Skeletal muscle cell (primary cell): ENCODE measurements at regions not wholly inside any gene's neighbourhood (a gene's known extent, or its start where the extent isn't known, plus 50 kb on each side); places are given as distances from the start of the nearest gene placed in this dataset.
"Not testable (repeated sequence)": the region's sequence is repeated elsewhere in the genome, so short reads cannot be mapped to it uniquely, and the experiment has no call there.

Source experiments
- DNase-seq: peaks from one replicate; pipeline ENCODE4 v3.0.0-alpha.2; 2010; ENCODE audit warnings: low read depth
- H3K4me3 ChIP-seq: 2 replicates; pipeline ENCODE4 v1.5.1; 2011; ENCODE audit warnings: low read depth, mild to moderate bottlenecking, control low read depth, low read length, moderate library complexity

GRCh38 chr3:87653138-87653537 is 376.8 kb upstream of the POU1F1 start:
- H3K4me3 ChIP-seq, DNase-seq: not testable (repeated sequence)

- no peak for DNase-seq
Observed at GRCh38 chr3:87634426-87634825, 358.0 kb upstream of the POU1F1 start.

DNA sequence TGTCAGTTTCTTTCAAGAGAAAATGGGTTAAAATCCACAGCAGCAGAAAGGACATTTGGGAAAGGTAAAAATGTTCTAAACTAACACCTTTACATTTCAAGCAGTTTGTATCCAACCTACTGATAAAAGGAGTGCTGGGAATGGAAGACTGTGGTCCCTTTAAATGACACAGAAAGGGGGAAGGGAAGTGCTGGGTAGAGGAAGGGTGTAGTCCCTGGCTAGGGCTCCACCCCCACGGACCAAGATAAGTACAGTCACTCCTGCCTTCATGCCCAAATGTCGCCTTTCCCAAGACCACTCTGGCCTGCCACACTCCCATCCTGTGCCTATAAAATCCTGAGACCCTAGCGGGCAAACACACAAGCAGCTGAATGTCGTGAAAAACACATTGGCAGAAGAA is 350.9 kb upstream of the POU1F1 start:
- no peak overlapping the region for H3K4me3 ChIP-seq
- DNase-seq = no peak

More at GRCh38 chr3:87634426-87634825, 358.0 kb upstream of the POU1F1 start:
- H3K4me3 ChIP-seq = no peak overlapping the region

DNA sequence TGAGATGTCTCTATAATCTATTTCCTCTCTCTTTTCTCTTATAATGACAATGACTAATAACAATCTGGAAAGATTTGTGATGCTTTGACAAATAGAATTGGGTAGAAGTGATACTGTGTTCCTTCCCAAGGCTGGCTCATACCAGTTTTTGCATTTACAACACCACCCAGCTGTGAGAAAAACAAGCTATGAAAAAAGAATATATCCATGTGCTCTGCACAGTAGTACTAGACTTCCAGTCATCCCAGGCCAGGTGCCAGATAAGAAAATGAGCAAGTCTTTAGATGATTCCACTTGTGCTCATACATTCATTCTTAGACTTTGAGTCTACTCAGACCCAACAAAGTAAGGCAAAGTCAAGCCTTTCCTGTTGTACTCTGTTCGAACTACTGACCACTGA is 350.2 kb upstream of the POU1F1 start:
- no peak overlapping the region for H3K4me3 ChIP-seq
- DNase-seq = peak; percentile 78

DNA sequence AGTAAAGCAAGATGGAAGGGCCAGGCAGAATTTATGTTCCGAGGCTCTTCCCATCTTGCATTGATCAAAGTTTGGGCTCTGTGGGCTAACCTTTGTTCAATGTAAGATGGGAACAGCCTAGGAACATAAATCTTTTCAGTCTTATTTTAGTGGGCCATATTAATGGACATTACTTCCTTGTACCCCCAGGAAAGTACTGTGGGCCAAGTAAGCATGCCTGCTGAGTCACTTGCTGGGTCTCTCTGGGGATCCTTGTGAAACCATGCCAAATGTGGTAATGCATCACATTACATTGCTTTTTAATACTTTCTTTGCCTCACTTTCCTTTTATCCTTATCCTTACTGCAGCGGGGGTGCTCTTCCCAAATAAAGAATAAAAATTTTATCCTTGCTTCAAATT is 349.5 kb upstream of the POU1F1 start:
- no peak overlapping the region for H3K4me3 ChIP-seq
- peak; percentile 82 for DNase-seq

DNA sequence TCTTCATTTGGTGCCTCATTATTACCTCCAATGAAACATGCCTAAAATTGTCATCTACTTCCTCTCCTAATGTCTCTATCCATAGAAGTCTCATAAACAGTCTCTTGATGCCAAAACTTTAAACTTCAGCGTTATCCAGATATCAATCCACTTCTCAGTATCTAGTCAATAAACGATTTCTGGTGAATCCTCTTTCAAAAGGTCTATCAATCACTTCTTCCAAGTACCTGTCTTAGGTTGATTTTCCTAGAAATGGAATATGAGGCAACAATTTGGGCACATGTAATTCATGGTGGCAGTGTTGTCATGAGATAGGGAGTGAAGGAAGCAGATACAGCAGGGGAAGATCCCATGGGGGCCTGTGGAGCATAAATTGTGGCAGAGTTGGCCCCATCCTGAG is 348.5 kb upstream of the POU1F1 start:
- no peak overlapping the region for H3K4me3 ChIP-seq
- DNase-seq = no peak

DNA sequence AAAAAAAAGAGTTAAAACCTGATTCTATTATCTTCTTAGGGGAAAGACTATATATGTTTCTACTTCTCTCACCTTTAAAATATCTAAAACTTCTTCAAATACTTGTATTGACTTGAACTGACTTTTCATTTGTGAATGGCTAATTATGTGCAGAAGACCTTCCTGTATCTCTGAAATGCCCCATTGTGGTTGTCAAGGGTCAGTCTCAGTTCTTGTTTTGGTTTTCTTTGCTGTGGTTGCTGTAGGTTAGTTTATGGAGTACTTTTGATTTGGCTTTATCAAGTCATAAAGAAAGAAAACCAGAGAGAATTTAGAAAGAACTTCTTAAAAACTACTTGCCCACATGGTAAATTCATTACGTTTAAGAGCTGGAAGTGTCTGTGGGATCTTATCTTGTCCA is 345.3 kb upstream of the POU1F1 start:
- DNase-seq = no peak
- no peak overlapping the region for H3K4me3 ChIP-seq

- no peak for DNase-seq
- no peak overlapping the region for H3K4me3 ChIP-seq
Observed at GRCh38 chr3:87615506-87615905, 339.1 kb upstream of the POU1F1 start.

- no peak overlapping the region for H3K4me3 ChIP-seq
- no peak for DNase-seq
Observed at GRCh38 chr3:87614998-87615397, 338.6 kb upstream of the POU1F1 start.

GRCh38 chr3:87607234-87607633 is 330.9 kb upstream of the POU1F1 start:
- no peak for DNase-seq
- no peak overlapping the region for H3K4me3 ChIP-seq

DNA sequence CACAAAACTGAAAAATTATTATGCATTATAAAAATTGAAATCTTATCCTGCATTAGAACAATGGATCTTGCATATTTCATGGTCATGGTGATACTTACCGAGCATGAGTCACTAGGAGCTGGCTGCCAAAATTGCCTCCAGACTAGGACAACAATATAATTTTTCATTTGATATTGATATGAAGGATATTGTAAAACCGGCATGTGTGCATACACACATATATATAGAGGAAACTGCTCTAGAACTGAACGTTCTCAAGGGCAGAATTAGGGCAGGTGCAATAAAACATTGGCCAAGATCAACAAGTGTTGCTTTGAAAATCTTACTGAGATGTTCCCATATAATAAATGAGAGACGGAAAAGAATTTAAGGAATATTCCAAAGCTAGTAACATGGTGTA is 319.4 kb upstream of the POU1F1 start:
- DNase-seq = no peak
- no peak overlapping the region for H3K4me3 ChIP-seq

DNA sequence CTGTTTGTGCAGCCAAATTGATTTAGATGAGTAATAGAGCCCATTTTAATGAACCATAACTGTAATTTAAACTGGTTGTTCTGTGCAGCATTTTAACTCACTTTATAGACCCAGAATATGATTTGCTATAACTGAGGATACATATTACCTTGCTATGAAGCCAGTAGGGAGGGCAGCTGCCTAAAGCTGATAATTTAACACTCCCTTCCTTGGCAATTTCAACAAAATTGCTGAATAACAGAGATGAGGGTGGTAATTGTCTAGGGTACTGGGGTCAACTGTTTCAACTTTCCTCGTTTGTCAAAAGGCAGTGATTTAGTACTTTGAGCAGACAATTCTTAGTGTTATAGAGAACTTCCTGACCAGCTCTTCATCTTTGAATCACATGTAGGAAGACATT is 304.9 kb upstream of the POU1F1 start:
- no peak for DNase-seq
- H3K4me3 ChIP-seq = no peak overlapping the region

GRCh38 chr3:87576752-87577151 is 300.4 kb upstream of the POU1F1 start:
- no peak overlapping the region for H3K4me3 ChIP-seq
- DNase-seq = no peak

DNA sequence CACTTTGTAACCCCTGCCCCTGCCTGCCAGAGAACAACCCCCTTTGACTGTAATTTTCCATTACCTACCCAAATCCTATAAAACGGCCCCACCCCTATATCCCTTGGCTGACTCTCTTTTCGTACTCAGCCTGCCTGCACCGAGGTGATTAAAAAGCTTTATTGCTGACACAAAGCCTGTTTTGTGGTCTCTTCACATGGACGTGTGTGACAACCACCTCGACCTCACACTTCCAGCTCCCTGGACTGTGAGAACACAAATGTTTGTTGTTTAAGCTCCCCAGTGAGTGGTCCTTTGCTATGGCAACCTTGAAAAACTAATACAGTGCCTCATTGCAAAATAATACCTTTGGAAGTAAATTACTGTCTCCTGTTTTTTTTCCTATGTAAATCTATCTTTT is 299.2 kb upstream of the POU1F1 start:
- no peak for DNase-seq
- no peak overlapping the region for H3K4me3 ChIP-seq

GRCh38 chr3:87568331-87568730 is 291.9 kb upstream of the POU1F1 start:
- DNase-seq = no peak
- no peak overlapping the region for H3K4me3 ChIP-seq

GRCh38 chr3:87564438-87564837 is 288.1 kb upstream of the POU1F1 start:
- no peak for DNase-seq
- H3K4me3 ChIP-seq = no peak overlapping the region

- DNase-seq = no peak
- H3K4me3 ChIP-seq = no peak overlapping the region
Observed at GRCh38 chr3:87563712-87564111, 287.3 kb upstream of the POU1F1 start.

DNA sequence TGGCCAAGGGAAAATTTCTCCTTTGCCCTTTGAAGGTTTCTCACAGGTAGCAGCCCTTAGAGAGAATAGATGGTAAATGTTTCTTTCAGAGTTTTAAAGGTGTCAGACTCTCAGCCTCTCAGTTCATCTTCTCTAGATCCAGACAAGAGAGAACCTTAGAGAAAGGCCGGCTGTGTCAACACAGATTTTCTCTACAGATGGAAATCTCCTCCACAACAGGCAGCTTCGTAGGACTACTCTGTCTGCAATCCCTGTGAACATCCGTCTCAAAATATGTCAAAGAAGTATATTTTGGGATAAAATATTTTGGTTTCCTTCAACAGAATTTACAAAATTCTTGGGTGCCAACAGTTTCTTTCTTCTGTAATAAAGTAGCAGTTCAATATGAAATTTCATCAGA is 282.1 kb upstream of the POU1F1 start:
- no peak overlapping the region for H3K4me3 ChIP-seq
- no peak for DNase-seq

- no peak for DNase-seq
- no peak overlapping the region for H3K4me3 ChIP-seq
Observed at GRCh38 chr3:87555290-87555689, 278.9 kb upstream of the POU1F1 start.

GRCh38 chr3:87553058-87553457 is 276.7 kb upstream of the POU1F1 start:
- no peak for DNase-seq
- no peak overlapping the region for H3K4me3 ChIP-seq

DNA sequence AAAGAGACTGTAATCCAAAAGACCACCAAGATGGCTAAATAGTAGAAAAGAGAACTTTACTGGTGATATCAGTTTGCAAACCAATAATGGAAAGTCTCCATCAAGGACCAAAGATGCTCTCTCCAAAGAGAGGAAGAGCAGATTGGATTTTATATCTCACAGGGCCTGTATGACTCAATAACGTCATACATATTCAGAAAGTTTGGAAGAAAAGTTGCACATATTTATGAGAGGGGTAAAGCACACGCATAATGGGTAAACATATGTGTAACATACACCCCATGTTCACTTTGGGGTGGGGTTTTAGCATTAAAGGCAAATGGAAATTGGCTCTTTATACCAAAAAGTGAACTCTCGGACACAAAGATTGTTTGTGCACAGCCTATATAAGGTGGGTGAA is 274.5 kb upstream of the POU1F1 start:
- no peak for DNase-seq
- H3K4me3 ChIP-seq = no peak overlapping the region

- H3K4me3 ChIP-seq = no peak overlapping the region
- no peak for DNase-seq
Observed at GRCh38 chr3:87549208-87549607, 272.8 kb upstream of the POU1F1 start.
